ENCODE measurements at regions not wholly inside any gene's neighbourhood (a gene's known extent, or its start where the extent isn't known, plus 50 kb on each side); places are given as distances from the start of the nearest gene placed in this dataset.

DNA sequence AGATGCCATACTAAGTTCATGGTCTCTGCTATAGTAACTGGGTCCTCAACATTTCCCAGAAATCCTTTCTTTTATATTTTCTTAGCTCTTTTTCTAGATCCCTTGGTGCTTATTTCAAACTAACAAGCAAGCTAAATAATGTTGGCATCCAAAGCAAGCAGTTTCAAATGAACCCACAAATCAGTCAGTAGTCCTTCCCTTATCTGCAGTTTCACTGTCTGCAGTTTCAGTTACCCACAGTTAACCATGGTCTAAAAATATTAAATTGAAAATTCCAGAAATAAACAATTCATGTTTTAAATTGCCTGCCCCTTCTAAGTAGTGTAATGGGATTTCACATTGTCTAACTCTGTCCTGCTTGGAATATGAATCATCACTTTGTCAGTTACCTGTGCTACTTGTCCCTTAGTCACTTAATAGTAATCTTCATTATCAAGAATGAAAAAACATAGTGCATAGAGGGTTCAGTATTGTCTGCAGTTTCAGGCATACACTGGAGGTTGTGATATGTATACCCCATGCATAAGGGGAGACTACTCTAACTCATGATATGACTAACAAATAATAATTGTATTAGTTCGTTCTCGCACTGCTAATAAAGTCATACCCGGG, 633.7 kb downstream of the MECOM start:
- H3K79me2 ChIP-seq (ENCODE audit: insufficient read depth, low read length), result no peaks in the 10 kb centered on the region
- no peaks in the 10 kb centered on the region for H3K9me3 ChIP-seq (ENCODE audit: insufficient read depth, low read length)
- no peak overlapping the region for H3K4me2 ChIP-seq (ENCODE audit: low read depth, low read length, poor library complexity, severe bottlenecking)
- no peaks in the 10 kb centered on the region for H3K9me2 ChIP-seq (replicated peaks; ENCODE audit: insufficient read depth, low read length)
- H2AFZ ChIP-seq (ENCODE audit: low read depth, low read length, severe bottlenecking), result no peak overlapping the region
- no peaks in the 10 kb centered on the region for H3F3A ChIP-seq (ENCODE audit: insufficient read depth)
- H3K27me3 ChIP-seq (ENCODE audit: low read length), result no peaks in the 10 kb centered on the region
- H3K27ac ChIP-seq (ENCODE audit: low read depth, low read length), result no peak overlapping the region
- H3K9ac ChIP-seq (ENCODE audit: low read length), result no peak overlapping the region
- no peaks in the 10 kb centered on the region for H4K20me1 ChIP-seq (ENCODE audit: low read depth, low read length)
- H3K36me3 ChIP-seq (ENCODE audit: low read length), result no peaks in the 10 kb centered on the region
- TF ChIP-seq, protein P1, sequence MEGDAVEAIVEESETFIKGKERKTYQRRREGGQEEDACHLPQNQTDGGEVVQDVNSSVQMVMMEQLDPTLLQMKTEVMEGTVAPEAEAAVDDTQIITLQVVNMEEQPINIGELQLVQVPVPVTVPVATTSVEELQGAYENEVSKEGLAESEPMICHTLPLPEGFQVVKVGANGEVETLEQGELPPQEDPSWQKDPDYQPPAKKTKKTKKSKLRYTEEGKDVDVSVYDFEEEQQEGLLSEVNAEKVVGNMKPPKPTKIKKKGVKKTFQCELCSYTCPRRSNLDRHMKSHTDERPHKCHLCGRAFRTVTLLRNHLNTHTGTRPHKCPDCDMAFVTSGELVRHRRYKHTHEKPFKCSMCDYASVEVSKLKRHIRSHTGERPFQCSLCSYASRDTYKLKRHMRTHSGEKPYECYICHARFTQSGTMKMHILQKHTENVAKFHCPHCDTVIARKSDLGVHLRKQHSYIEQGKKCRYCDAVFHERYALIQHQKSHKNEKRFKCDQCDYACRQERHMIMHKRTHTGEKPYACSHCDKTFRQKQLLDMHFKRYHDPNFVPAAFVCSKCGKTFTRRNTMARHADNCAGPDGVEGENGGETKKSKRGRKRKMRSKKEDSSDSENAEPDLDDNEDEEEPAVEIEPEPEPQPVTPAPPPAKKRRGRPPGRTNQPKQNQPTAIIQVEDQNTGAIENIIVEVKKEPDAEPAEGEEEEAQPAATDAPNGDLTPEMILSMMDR (IDR thresholded peaks at IDR 0.05; ENCODE audit: insufficient read depth, low read length, poor library complexity, severe bottlenecking), result no peak
- no peak for TF ChIP-seq EZH2phosphoT487 (conservative IDR thresholded peaks at IDR 0.05; ENCODE audit: low read length)
- no peak overlapping the region for H3K4me3 ChIP-seq (ENCODE audit: insufficient read depth, low read length, poor library complexity, severe bottlenecking)

DNA sequence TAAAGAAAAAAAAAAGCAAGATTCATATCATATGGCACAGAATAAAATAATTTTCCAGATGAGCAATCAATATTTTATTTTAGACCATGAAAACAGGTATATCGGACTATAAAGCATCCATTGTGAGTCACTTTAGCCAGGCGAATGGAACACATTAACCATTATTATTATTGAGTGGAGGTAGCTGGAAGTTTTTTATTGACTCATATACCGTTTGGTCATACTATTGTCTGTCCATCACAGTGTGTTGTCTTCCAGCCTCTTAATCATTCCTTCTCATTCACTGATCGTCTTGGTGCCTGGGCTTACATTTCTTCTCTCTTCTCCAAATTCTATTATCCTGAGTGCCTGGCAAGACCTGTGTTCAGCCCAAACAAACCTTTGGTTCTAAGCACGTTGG, 634.8 kb downstream of the MECOM start:
- Histone ChIP-seq H2AFZ (ENCODE audit: low read depth, low read length, severe bottlenecking) (no peak overlapping the region), H3K27ac (ENCODE audit: low read depth, low read length) (no peak overlapping the region)

GRCh38 chr3:169026543-169027182, 636.8 kb downstream of the MECOM start:
- H2AFZ ChIP-seq (ENCODE audit: low read depth, low read length, severe bottlenecking), result no peak overlapping the region
- no peak for TF ChIP-seq EZH2phosphoT487 (conservative IDR thresholded peaks at IDR 0.05; ENCODE audit: low read length)
- TF ChIP-seq, protein P1 (IDR thresholded peaks at IDR 0.05; ENCODE audit: insufficient read depth, low read length, poor library complexity, severe bottlenecking), result no peak
- no peak overlapping the region for H3K4me2 ChIP-seq (ENCODE audit: low read depth, low read length, poor library complexity, severe bottlenecking)
- no peaks in the 10 kb centered on the region for H3K36me3 ChIP-seq (ENCODE audit: low read length)
- H3K9me3 ChIP-seq (ENCODE audit: insufficient read depth, low read length), result no peaks in the 10 kb centered on the region
- H3F3A ChIP-seq (ENCODE audit: insufficient read depth), result no peaks in the 10 kb centered on the region
- H3K9ac ChIP-seq (ENCODE audit: low read length), result no peak overlapping the region
- H4K20me1 ChIP-seq (ENCODE audit: low read depth, low read length), result no peaks in the 10 kb centered on the region
- H3K9me2 ChIP-seq (replicated peaks; ENCODE audit: insufficient read depth, low read length), result no peaks in the 10 kb centered on the region
- no peaks in the 10 kb centered on the region for H3K27me3 ChIP-seq (ENCODE audit: low read length)
- H3K79me2 ChIP-seq (ENCODE audit: insufficient read depth, low read length), result no peaks in the 10 kb centered on the region
- no peak overlapping the region for H3K27ac ChIP-seq (ENCODE audit: low read depth, low read length)
- H3K4me3 ChIP-seq (ENCODE audit: insufficient read depth, low read length, poor library complexity, severe bottlenecking), result no peak overlapping the region

More for the DNA sequence above, 634.8 kb downstream of the MECOM start:
- H3K9me3 ChIP-seq (ENCODE audit: insufficient read depth, low read length), result no peaks in the 10 kb centered on the region
- no peaks in the 10 kb centered on the region for H3F3A ChIP-seq (ENCODE audit: insufficient read depth)
- H3K9ac ChIP-seq (ENCODE audit: low read length), result no peak overlapping the region
- H3K4me3 ChIP-seq (ENCODE audit: insufficient read depth, low read length, poor library complexity, severe bottlenecking), result no peak overlapping the region
- TF ChIP-seq, protein P1 (IDR thresholded peaks at IDR 0.05; ENCODE audit: insufficient read depth, low read length, poor library complexity, severe bottlenecking), result no peak
- TF ChIP-seq EZH2phosphoT487 (conservative IDR thresholded peaks at IDR 0.05; ENCODE audit: low read length), result no peak
- no peaks in the 10 kb centered on the region for H3K36me3 ChIP-seq (ENCODE audit: low read length)
- H4K20me1 ChIP-seq (ENCODE audit: low read depth, low read length), result no peaks in the 10 kb centered on the region
- no peaks in the 10 kb centered on the region for H3K27me3 ChIP-seq (ENCODE audit: low read length)
- no peaks in the 10 kb centered on the region for H3K9me2 ChIP-seq (replicated peaks; ENCODE audit: insufficient read depth, low read length)
- no peak overlapping the region for H3K4me2 ChIP-seq (ENCODE audit: low read depth, low read length, poor library complexity, severe bottlenecking)
- no peaks in the 10 kb centered on the region for H3K79me2 ChIP-seq (ENCODE audit: insufficient read depth, low read length)
